ENCODE measurements at regions not wholly inside any gene's neighbourhood (a gene's known extent, or its start where the extent isn't known, plus 50 kb on each side); places are given as distances from the start of the nearest gene placed in this dataset.

GRCh38 chr4:18894928-18895327 lies 873.4 kb upstream of the LCORL start:
- no peak for DNase-seq (ENCODE audit: low read depth)
- TF ChIP-seq CTCF (IDR thresholded peaks at IDR 0.05; ENCODE audit: control insufficient read depth, insufficient read depth, low read depth, low read length, missing control alignments) = no peak
- H3K4me3 ChIP-seq (ENCODE audit: control insufficient read depth, low read depth, low read length) = no peak overlapping the region

GRCh38 chr4:18882468-18882867 lies 860.9 kb upstream of the LCORL start:
- no peak overlapping the region for H3K4me3 ChIP-seq (ENCODE audit: control insufficient read depth, low read depth, low read length)
- DNase-seq (ENCODE audit: low read depth) = no peak
- no peak for TF ChIP-seq CTCF (IDR thresholded peaks at IDR 0.05; ENCODE audit: control insufficient read depth, insufficient read depth, low read depth, low read length, missing control alignments)

- no peak for TF ChIP-seq CTCF (IDR thresholded peaks at IDR 0.05; ENCODE audit: control insufficient read depth, insufficient read depth, low read depth, low read length, missing control alignments)
- no peak overlapping the region for H3K4me3 ChIP-seq (ENCODE audit: control insufficient read depth, low read depth, low read length)
- DNase-seq (ENCODE audit: low read depth) = no peak
Observed at GRCh38 chr4:18881556-18881955, 860.0 kb upstream of the LCORL start.

- H3K4me3 ChIP-seq (ENCODE audit: control insufficient read depth, low read depth, low read length) = no peak overlapping the region
- no peak for DNase-seq (ENCODE audit: low read depth)
- TF ChIP-seq CTCF (IDR thresholded peaks at IDR 0.05; ENCODE audit: control insufficient read depth, insufficient read depth, low read depth, low read length, missing control alignments) = no peak
Observed at GRCh38 chr4:18880871-18881270, 859.3 kb upstream of the LCORL start.

- TF ChIP-seq CTCF (IDR thresholded peaks at IDR 0.05; ENCODE audit: control insufficient read depth, insufficient read depth, low read depth, low read length, missing control alignments) = no peak
- H3K4me3 ChIP-seq (ENCODE audit: control insufficient read depth, low read depth, low read length) = no peak overlapping the region
- DNase-seq (ENCODE audit: low read depth) = no peak
Observed at GRCh38 chr4:18878561-18878960, 857.0 kb upstream of the LCORL start.

GRCh38 chr4:18869166-18869565 lies 847.6 kb upstream of the LCORL start:
- H3K4me3 ChIP-seq (ENCODE audit: control insufficient read depth, low read depth, low read length) = no peak overlapping the region
- no peak for TF ChIP-seq CTCF (IDR thresholded peaks at IDR 0.05; ENCODE audit: control insufficient read depth, insufficient read depth, low read depth, low read length, missing control alignments)
- DNase-seq (ENCODE audit: low read depth) = no peak
